Urothelium cell line (cell line): ENCODE measurements at regions not wholly inside any gene's neighbourhood (a gene's known extent, or its start where the extent isn't known, plus 50 kb on each side); places are given as distances from the start of the nearest gene placed in this dataset.
"Not testable (repeated sequence)": the region's sequence is repeated elsewhere in the genome, so short reads cannot be mapped to it uniquely, and the experiment has no call there.

Source experiments
- DNase-seq: peaks from one replicate; pipeline ENCODE4 v3.0.0; 2011; ENCODE audit warnings: low spot score, mixed read lengths
- FAIRE-seq: peaks from 2 replicates; lab custom pipeline; 2011; peaks lifted over from hg19 to GRCh38; lab: Jason Lieb, UNC

GRCh38 chr1:4164965-4165364 lies 264.9 kb upstream of the C1orf174 start:
- FAIRE-seq (no peak), DNase-seq (no peak)

- DNase-seq (no peak), FAIRE-seq (no peak)
Measured at GRCh38 chr1:4165686-4166300, 265.7 kb upstream of the C1orf174 start.

GRCh38 chr1:4166713-4167112 lies 266.6 kb upstream of the C1orf174 start:
- DNase-seq: no peak
- no peak for FAIRE-seq

GRCh38 chr1:4169991-4170390 lies 269.9 kb upstream of the C1orf174 start:
- DNase-seq (no peak), FAIRE-seq (no peak)

GRCh38 chr1:4170548-4171340 lies 270.7 kb upstream of the C1orf174 start:
- no peak for DNase-seq
- FAIRE-seq: no peak

- FAIRE-seq (no peak), DNase-seq (peak; percentile 4)
Measured at GRCh38 chr1:4171480-4172450, 271.7 kb upstream of the C1orf174 start.

- peak; percentile 3 for DNase-seq
- no peak for FAIRE-seq
Measured at GRCh38 chr1:4172644-4173599, 272.9 kb upstream of the C1orf174 start.

GRCh38 chr1:4173731-4174130 lies 273.7 kb upstream of the C1orf174 start:
- DNase-seq (no peak), FAIRE-seq (no peak)

- DNase-seq: peak; percentile 0
- FAIRE-seq: no peak
Measured at GRCh38 chr1:4174291-4175200, 274.5 kb upstream of the C1orf174 start.

- FAIRE-seq (no peak), DNase-seq (no peak)
Measured at GRCh38 chr1:4175566-4176405, 275.7 kb upstream of the C1orf174 start.

- FAIRE-seq: no peak
- DNase-seq: no peak
Measured at GRCh38 chr1:4176841-4177240, 276.8 kb upstream of the C1orf174 start.

- DNase-seq (no peak), FAIRE-seq (no peak)
Measured at GRCh38 chr1:4177425-4178150, 277.5 kb upstream of the C1orf174 start.

GRCh38 chr1:4178501-4179113 lies 278.5 kb upstream of the C1orf174 start:
- FAIRE-seq (no peak), DNase-seq (no peak)

GRCh38 chr1:4179914-4180735 lies 280.1 kb upstream of the C1orf174 start:
- FAIRE-seq: no peak
- no peak for DNase-seq

- not testable (repeated sequence) for DNase-seq, FAIRE-seq
Measured at GRCh38 chr1:4186486-4186885, 286.4 kb upstream of the C1orf174 start.

GRCh38 chr1:4203501-4203900 lies 303.4 kb upstream of the C1orf174 start:
- FAIRE-seq (no peak), DNase-seq (no peak)
